ENCODE measurements at regions not wholly inside any gene's neighbourhood (a gene's known extent, or its start where the extent isn't known, plus 50 kb on each side); places are given as distances from the start of the nearest gene placed in this dataset.

DNA sequence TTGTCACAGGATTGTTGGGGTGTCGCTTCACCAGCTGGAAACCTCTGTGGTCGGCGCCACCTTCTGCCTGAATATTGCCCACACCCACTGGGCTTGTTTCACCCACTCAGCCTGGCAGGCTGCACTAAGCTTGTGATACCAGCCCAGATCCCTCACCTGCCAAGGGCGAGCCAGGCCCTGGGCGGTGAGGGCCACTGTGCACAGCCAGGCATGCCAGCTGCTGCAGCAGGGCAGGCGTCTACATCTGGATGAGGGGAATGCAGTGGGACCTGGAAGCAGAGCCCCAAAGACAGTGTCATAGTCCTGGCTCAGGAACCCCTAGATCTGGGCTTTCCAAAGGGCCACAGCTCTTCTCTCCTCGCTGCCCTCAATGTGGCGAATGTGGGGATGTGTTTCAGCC lies 1307.5 kb downstream of the GRIK2 start:
- no peak for DNase-seq

DNA sequence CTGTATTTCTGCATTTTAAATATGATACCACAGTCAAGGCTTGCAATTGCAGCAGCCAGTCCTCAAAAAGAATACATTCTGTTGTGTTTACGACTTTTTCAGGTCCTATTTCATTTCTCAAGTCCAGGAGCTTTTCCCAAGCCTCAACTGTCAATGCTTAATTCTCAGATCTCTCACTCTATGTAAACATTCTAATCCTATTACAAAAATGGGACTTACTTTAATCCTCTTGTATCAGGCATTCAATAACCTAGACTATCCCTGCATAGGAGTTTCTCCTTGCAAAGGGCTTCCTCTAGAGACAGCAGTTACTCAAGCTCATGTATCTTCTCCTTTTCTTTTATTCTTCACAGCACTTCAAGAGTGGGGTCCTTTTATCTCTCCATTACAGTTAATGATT lies 1293.0 kb downstream of the GRIK2 start:
- no peak for DNase-seq

DNA sequence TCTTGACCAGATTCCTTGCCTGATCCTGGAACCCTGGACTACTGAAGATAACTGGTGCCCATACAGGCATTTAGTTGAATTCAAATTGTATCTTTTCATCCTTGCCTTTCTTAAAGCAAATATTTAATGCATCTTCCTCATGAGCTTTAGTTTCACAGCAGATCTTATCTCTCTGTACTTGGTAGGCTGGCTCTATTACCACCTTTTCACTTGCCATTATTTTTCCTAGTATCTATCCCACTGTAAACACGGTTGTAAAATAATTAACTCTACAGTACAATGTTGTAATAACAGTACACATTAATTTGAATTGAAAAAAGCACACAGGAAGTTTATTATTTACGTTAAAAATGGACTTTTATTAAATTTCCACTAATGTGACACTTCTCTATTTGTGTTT lies 1286.9 kb downstream of the GRIK2 start:
- DNase-seq: no peak

DNA sequence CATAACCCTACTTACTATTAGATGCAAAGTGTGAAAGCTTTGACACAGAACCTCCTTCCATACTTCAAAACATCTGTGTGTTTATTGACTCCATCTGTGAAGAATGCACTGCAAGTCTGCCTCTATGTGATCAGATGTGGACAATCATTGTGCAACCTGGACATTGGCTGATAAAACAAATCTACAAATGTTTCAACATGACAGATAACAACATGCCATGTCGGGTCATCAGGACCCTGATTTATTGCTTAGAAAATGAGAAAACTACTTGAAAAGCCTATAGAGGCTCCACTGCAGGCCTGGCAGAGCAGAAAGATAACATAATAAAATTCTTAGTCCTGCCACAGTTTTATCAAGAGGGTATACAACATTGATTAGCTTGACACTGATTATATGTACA lies 1286.4 kb downstream of the GRIK2 start:
- DNase-seq: no peak

DNA sequence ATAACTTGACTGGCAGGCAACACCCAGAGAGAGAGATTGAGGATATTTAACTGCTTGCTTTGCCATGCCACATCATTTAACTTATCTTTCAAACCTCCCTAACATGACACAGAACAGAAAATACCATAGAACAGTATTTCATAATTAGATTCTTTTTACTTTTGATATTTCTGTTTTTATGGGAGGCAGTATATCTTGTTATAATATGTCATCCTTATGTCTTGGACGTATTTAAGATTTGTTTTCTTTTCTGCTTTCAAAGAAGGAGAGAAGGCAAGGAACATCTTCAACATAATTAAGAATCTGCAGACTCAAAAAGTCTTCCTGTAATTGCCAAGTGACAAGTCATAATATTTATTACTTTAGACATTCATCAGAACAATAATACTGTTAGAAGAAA lies 1283.7 kb downstream of the GRIK2 start:
- DNase-seq: no peak

DNA sequence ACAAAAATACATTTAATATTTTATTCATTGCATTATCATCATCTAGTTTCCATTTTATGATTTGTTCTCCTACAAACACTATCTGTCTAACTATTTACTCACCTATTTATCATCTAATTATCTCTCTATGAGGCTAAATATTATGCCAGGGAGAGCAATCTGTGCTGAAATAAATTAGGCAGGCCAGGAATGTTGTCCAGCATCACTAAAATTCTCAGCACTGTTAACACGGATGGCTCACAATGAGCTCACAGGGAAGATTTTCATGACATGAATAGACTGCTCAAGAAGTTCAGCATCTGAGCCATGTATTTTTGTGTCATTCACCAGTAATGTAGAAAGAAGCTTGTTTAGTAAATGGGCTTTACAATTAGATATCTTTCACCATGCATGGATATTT lies 1277.2 kb downstream of the GRIK2 start:
- DNase-seq: no peak

DNA sequence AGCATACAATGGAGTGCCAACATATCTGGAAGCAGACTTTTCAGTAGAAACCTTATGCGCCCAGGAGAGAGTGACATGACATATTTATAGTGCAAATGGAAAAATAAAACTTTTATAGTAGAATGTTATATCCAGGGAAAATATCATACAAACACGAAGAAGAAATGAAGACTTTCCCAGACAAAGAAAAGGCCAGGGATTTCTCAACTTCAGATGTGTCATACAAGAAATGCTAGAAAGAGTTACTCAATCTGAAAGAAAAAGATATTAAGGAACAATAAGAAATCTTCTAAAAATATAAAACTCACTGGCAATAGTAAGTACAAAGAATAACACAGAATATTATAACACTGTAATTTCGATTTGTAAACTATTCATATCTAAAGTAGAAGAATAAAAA lies 1269.3 kb downstream of the GRIK2 start:
- DNase-seq: no peak

DNA sequence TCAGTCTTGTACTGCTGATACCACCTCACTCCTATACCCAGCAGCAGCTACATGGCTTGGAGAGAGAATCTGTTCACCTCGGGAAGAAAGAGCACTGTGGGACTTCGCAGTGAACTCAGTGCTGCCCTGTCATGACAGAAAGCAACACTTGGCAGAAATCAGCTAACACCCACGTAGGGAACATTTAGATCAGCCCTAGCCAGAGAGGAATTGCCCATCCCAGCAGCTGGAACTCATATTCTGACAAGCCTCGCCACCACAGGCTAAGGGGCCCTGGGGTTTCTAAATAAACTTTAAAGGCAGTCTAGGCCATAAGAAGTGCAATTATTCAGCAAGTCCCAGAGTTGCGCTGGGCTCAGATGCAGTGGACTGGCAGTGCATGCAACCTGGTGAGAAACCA lies 1266.8 kb downstream of the GRIK2 start:
- no peak for DNase-seq

DNA sequence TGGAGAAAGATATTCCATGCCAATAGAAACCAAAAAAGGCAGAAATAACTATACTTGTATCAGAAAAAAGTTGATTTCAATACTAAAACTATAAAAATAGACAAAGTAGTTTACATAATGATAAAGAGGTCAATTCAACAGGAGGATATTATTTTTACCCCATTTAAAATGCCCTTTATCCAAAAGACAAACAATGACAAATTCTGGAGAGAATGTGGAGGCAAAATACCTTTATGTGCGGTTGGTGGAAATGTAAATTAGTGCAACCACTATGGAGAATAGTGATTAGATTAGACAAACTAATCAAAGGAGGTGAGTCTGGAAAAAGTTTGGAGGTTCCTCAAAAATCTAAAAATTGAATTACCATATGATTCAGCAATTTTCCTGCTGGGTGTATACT lies 1262.3 kb downstream of the GRIK2 start:
- DNase-seq: no peak

DNA sequence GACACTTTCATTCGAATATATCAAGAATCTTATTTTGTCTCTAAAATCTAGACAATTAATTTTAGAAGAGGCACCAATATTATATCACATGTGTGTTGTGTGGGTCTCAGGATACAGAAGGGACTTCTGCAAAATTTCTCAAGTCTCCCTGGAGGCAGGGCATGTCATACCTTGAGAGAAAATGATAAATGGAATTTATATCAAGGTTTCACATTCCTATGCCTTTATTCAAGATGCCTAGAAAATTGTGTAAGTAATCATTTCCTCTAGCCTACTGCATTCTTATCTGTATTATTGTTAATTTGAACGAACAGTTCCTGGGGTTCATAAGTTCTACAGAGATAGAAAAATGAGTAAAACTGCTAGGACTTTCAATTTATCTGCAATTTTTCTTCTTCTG lies 1247.9 kb downstream of the GRIK2 start:
- DNase-seq: no peak

DNA sequence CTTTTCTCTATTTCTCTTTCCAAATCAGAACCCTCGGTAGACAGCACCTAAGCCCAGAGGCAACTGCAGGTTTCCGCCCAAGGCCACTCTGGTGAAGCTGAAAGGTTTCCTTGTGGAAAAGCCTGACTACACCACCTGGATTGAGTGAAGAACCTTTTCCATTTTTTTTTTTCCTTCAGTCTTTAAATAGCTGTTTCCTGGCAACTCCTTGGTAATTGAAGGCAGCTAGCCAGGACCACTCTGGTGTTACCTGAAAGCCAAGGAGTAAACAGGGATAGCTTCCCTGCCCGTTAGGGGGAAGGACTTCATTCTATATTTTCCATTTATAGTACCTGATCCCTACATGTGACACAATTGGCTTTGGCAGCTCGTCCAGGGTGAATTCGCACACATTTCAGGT lies 1238.4 kb downstream of the GRIK2 start:
- no peak for DNase-seq

DNA sequence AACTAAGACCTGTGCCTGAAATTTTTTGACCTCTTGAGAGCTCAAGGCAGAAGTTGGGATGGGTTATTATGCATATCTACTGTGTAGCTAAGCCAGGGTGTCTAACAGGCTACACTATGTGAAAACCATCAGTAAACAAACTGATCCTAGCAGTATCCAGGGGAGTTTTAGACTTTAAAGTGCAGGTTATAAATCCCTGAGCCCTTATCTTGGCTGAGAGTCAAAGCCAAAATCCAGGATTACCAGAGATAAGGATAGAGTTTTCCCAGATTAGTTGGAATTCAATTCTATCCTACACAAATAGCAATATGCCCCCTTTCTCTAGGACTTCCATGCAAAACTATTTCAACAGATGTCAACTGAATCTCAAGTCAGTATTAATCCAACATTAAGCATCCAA lies 1229.7 kb downstream of the GRIK2 start:
- no peak for DNase-seq

DNA sequence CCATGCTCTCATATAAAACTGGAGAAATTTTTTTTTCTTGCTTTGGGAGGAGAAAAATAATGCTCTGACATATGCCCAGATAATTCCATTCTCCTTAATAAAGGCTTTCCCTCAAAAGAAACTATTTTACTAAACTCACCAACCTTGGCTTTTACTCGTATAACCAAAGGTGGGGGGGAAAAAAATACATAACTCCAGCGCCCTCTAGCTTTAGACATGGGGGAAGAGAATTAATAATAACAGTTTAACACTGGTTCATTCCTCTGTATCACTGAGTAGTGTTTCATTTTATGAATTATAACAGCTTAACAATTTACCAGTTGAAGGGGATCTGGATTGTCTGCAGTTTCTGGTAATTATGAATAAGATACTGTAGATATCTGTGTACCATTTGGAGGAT lies 1226.1 kb downstream of the GRIK2 start:
- no peak for DNase-seq

DNA sequence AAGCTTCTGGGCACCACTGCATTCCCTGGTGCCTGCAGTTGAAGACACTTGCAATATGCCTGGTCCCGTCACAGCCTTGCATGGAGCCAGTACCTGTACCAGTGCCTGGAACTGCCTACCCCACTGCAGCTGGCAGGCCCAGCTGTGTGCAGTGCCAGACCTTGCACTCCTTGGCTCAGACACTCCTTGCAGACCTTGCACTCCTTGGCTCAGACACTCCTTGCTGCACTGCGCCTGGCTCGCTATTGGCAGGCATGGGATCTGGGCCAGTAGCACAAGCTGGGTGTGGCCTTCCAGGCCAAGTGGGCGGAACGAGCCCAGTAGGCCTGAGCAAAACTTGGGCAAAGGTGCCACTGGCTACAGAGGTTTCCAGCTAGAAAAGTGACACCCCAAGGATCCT lies 1189.1 kb downstream of the GRIK2 start:
- no peak for DNase-seq

DNA sequence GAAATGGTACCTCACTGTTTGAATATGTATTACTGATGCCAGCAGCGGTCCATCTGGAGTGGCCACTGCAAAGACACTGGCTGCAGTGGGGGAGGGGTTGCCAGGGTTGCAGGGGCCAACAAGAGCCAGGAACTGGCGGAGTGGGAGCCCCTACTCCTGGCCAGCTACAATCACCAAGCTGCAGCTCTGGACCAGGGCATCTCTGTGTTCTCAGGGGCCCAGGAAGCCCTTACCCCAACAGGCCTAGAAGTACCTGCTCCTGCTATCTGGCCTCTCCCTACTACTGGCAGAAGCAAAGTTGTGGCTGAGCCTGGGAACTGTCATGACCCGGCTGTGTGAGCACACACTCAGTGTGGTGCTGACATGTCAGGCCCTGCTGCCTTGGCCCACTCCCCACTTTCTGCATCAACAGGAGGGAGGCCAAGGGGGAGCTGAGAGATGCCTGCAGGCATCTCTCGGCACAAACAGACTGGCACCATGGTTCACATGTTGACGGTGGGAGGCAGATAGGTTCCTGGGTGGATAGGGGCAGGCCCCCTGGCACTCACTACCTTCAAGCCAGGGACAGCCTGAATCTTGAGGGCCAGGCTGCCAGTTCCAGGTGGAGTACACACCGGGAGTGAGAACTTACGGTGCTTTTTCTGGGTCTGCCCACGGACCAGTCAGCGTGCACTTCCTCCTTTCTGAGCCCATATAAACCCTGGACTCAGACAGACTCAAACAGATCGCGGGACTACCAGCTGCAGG lies 1188.0 kb downstream of the GRIK2 start:
- no peak for DNase-seq

DNA sequence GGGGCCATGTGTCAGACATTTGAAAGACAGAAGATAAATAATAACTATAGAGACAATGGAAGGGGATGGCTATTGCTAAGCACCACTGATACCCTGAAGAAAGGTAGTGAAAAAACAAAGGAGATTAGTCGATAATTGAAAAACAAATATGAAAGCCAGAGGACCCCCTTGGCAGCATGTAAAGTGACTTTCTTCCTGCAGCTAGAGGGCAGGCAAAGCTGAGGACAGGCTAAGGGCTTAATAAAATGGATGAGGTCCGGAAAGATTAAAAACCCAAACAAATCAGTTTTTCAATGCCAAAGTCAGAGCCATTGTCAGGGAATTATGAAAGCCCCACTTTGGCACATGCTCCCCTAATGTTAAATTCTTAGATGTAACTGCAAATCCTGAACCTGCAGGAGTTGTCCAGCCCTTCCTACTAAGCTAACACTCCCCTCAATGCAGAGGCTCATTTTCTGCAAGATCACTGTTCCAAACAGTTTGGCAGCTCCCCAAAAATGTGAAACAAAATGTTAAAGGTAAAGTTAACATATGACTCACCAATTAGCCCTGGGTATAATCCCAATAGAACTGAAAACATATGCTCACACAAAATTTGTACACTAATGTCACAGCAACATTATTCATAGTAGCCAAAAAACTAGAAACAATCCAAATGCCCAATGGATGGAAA lies 1177.9 kb downstream of the GRIK2 start:
- no peak for DNase-seq

DNA sequence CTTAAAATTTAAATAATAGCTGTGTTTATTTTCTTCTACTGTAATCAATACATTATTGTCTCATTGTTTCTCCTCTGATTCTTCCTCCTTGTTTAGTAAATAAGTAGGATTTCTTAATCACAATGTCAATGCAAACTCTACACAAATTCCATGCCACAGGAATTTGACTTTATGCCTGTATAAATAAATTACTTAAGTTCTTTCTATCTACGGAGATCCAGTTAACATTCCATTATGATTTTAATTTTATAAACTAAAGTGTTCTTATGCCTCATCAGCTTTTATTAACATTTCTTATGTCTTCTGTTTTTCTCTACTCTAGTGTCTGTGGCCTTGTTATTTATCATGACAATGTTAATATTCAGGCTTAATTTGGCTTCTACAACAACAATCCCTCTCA lies 1169.2 kb downstream of the GRIK2 start:
- DNase-seq: no peak

DNA sequence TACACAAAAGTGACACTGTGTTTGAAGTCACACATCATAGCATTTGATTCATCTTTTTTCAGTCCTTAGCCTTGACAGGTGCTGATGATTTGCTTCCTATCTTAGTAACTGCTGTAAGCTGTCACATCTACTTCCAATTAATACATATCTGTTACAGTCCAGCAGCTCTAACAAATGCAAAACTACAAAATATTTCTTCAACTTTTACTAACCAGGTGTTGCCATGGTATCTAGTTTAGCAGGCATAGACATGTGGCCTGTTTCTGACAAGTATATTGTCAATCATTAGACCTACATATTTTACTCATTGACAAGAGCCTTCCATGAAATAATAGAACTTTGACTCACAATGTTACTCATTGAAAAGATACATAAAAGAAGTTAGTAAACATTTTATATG lies 1159.7 kb downstream of the GRIK2 start:
- no peak for DNase-seq

DNA sequence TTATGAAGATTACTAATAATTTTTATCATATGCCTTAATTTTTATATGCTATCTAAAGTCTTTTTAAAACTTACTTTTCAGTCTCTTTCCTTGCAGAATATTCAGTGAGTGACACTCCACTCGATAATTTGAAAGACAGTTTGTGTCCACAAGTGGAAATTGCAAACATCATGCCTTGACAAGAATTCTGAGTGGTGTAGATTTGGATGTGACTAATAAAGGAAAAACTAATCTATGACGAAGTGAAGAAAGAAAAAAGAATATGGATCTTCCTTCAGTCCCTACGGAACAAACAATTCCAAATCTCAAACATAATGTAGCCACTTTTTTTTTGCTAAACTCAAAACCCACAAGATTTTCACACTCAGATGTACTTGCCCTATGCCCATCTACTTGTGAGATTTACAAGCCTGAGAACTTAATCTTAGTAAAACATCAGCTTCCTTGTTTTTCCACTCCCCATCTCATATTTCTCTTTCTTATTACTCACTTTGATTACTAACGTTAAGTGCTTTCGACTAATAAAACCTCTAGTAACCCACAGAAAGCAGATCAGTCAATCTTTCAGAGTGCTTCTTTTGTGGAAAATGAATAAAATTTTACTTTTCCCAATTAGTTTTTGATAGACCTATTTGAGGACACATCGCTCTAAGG lies 1155.8 kb downstream of the GRIK2 start:
- no peak for DNase-seq

DNA sequence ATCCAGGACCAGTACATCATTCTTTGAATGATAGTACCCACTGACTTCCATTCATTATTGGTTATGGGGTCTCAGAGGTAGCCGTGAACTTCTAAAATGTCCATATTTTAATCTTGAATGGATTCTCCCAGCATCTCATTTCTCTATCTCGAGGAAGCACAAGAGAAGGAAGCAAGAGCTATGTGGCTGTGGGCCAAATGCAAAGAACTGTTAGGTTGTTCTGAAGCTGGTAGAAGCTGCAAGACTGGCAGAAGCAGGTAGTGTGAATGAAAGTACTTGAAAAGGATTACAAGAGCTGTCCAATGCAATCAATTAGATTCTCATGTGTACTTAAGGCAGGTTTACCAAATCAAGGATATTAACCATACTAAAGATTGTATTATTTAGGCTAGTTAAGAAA lies 1131.8 kb downstream of the GRIK2 start:
- no peak for DNase-seq

DNA sequence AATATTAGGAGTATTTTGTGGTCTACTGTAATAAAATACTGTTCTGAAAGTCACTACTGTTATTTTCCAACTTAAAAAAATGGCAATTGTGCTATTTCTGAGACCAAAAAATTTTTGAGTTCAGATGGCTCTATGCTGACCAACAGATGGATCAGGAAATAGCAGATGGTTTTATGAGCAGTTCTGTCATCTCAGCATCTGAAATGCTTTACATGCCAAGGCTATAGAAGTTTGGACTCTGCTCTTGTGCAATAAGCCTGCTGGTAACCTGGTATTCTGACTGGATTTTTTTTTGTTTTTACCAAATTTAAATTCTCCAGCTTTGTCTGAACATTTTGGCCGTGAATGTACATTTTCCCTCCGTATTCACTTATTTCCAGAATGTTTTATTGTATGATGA lies 1127.5 kb downstream of the GRIK2 start:
- no peak for DNase-seq

DNA sequence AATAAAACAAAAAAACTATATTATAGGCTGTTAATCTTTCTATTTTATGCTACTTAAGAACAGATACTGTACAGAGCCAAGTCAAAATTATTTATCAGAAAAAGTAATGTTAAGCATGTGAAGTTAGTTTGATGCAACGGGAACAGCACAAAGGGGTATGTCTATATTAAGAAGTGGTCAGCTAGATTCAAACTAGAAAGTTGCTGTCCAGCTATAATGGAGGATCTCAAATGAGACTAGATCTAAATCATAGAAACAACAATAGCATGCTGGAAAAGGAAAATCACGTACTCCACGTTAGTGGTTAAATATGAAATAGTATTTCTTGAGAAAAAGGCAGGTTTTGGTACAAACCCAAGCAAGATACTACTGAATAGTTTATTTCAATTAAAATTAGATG lies 1124.0 kb downstream of the GRIK2 start:
- DNase-seq: no peak

DNA sequence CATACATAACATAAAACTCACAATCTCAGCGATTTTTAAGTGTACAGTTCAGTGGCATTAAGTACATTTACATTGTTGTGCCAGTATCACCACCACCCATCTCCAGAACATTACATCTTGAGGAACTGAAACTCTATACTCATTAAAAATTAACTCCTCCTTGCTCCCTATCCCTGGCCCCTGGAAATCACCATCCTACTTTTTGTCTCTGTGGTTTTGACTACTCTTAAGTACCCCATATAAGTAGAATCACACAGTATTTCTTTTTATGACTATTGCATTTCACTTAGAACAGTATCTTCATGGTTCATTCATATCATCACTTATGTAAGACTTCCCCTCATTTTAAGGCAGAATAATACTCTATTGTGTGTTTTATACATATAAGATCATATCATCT lies 1108.1 kb downstream of the GRIK2 start:
- DNase-seq: no peak

DNA sequence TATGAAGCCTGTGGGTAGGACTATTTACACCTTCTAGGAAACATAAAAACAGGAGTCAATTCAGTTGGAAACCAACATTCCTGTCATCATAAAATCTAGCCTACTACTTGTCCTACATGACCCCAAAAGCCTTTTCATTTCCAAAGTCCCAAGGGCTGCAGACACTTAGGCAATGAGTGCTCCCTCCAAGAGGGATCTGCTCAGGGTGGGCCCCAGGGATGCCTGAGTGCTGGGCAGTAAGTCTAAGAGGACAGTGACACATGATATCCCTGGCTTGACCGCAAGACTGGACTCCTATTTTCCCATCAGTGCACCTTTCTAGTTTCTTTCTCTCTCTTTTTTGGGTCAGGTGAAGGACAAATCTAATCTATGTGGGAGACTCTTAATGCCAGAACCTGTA lies 1101.3 kb downstream of the GRIK2 start:
- no peak for DNase-seq

DNA sequence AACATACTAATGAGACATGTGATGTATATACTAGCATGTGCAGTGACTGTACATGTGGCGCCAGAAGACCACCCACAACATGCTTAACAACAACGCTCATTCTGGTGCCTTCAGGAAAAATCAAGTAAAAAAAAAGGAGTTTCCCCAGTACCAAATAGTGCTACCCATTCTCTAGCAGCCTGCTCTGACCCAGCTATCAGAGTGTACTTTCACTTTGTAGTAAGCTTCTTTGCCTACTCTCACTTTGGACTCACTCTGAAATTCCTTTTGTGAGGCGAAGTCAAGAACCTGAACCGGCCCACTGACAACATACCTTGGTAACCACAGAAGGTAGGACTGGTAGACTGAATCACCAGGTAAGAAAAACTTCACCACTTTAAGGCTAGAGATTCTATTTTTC lies 1100.0 kb downstream of the GRIK2 start:
- no peak for DNase-seq

All from MV-4-11 (cell line).